ENCODE measurements at regions not wholly inside any gene's neighbourhood (a gene's known extent, or its start where the extent isn't known, plus 50 kb on each side); places are given as distances from the start of the nearest gene placed in this dataset.

- Mint-ChIP-seq H3K27ac (no peak overlapping the region), H3K27me3 (ENCODE audit: low read depth) (no peaks in the 10 kb centered on the region), H3K9me3 (peaks cover 37% of the 10 kb centered on the region), H3K36me3 (no peaks in the 10 kb centered on the region), H3K4me3 (no peak overlapping the region), H3K4me1 (no peaks in the 10 kb centered on the region)
- DNase-seq (ENCODE audit: low spot score in 2 of 2, unreplicated experiment in 2 of 2): no peak
- TF ChIP-seq CTCF (IDR thresholded peaks at IDR 0.05; ENCODE audit: unreplicated experiment): no peak
Observed at GRCh38 chr18:71554686-71555085, 989.5 kb downstream of the CBLN2 start.

GRCh38 chr18:71541643-71542042 lies 1002.5 kb downstream of the CBLN2 start:
- H3K36me3 Mint-ChIP-seq: no peaks in the 10 kb centered on the region
- H3K27me3 Mint-ChIP-seq (ENCODE audit: low read depth): no peaks in the 10 kb centered on the region
- peaks cover 55% of the 10 kb centered on the region for H3K9me3 Mint-ChIP-seq

GRCh38 chr18:71529703-71530303 lies 1014.3 kb downstream of the CBLN2 start:
- H3K27ac Mint-ChIP-seq: no peak overlapping the region
- DNase-seq (ENCODE audit: low spot score in 2 of 2, unreplicated experiment in 2 of 2): no peak
- H3K4me1 Mint-ChIP-seq: no peaks in the 10 kb centered on the region
- no peaks in the 10 kb centered on the region for H3K36me3 Mint-ChIP-seq
- no peaks in the 10 kb centered on the region for H3K27me3 Mint-ChIP-seq (ENCODE audit: low read depth)
- no peak overlapping the region for H3K4me3 Mint-ChIP-seq
- H3K9me3 Mint-ChIP-seq: peaks cover 20% of the 10 kb centered on the region
- no peak for TF ChIP-seq CTCF (IDR thresholded peaks at IDR 0.05; ENCODE audit: unreplicated experiment)

More at GRCh38 chr18:71541643-71542042, 1002.5 kb downstream of the CBLN2 start:
- TF ChIP-seq CTCF (IDR thresholded peaks at IDR 0.05; ENCODE audit: unreplicated experiment): no peak
- no peak for DNase-seq (ENCODE audit: low spot score in 2 of 2, unreplicated experiment in 2 of 2)
- H3K4me1 Mint-ChIP-seq: no peaks in the 10 kb centered on the region
- no peak overlapping the region for H3K27ac Mint-ChIP-seq
- no peak overlapping the region for H3K4me3 Mint-ChIP-seq

- no peaks in the 10 kb centered on the region for H3K27me3 Mint-ChIP-seq (ENCODE audit: low read depth)
- no peak overlapping the region for H3K27ac Mint-ChIP-seq
- no peaks in the 10 kb centered on the region for H3K36me3 Mint-ChIP-seq
- TF ChIP-seq CTCF (IDR thresholded peaks at IDR 0.05; ENCODE audit: unreplicated experiment): no peak
- H3K4me1 Mint-ChIP-seq: no peaks in the 10 kb centered on the region
- DNase-seq (ENCODE audit: low spot score in 2 of 2, unreplicated experiment in 2 of 2): no peak
- peaks cover 7% of the 10 kb centered on the region for H3K9me3 Mint-ChIP-seq
- no peak overlapping the region for H3K4me3 Mint-ChIP-seq
Observed at GRCh38 chr18:71523483-71524435, 1020.4 kb downstream of the CBLN2 start.

GRCh38 chr18:71505526-71505925 lies 1038.6 kb downstream of the CBLN2 start:
- Mint-ChIP-seq H3K36me3 (no peaks in the 10 kb centered on the region), H3K27ac (no peak overlapping the region), H3K4me1 (no peaks in the 10 kb centered on the region), H3K4me3 (no peak overlapping the region), H3K27me3 (ENCODE audit: low read depth) (no peaks in the 10 kb centered on the region), H3K9me3 (peaks cover 43% of the 10 kb centered on the region)
- TF ChIP-seq CTCF (IDR thresholded peaks at IDR 0.05; ENCODE audit: unreplicated experiment): no peak
- DNase-seq (ENCODE audit: low spot score in 2 of 2, unreplicated experiment in 2 of 2): no peak
